IMR-90 (cell line): ENCODE measurements at regions not wholly inside any gene's neighbourhood (a gene's known extent, or its start where the extent isn't known, plus 50 kb on each side); places are given as distances from the start of the nearest gene placed in this dataset.

Source experiments
- BHLHE40 ChIP-seq: fragments of 150-350 bp; IDR thresholded peaks from 2 replicates; pipeline ENCODE4 v1.6.1; 2016; ENCODE audit warnings: mild to moderate bottlenecking, low read depth, low read length
- CTCF ChIP-seq: conservative IDR thresholded peaks from 2 replicates; pipeline ENCODE4 v1.5.1; 2012; ENCODE audit warnings: mild to moderate bottlenecking, low read depth, low read length, improper control_type of control experiment
- ELK1 ChIP-seq: fragments of 150-350 bp; IDR thresholded peaks from 2 replicates; pipeline ENCODE4 v1.6.1; 2016; ENCODE audit warnings: low read depth, mild to moderate bottlenecking, low read length, moderate library complexity, borderline replicate concordance
- FOS ChIP-seq: fragments of 150-350 bp; IDR thresholded peaks from 2 replicates; pipeline ENCODE4 v1.6.1; 2016; ENCODE audit warnings: low read depth, low read length
- MAFK ChIP-seq: IDR thresholded peaks from 2 replicates; pipeline ENCODE4 v1.6.1; 2012; ENCODE audit warnings: low read depth, low read length, improper control_type of control experiment
- MAZ ChIP-seq: IDR thresholded peaks from 2 replicates; pipeline ENCODE4 v1.6.1; 2012; ENCODE audit warnings: low read depth, mild to moderate bottlenecking, low read length, improper control_type of control experiment, moderate library complexity, borderline replicate concordance
- MXI1 ChIP-seq: IDR thresholded peaks from 2 replicates; pipeline ENCODE4 v1.6.1; 2012; ENCODE audit warnings: low read depth, mild to moderate bottlenecking, low read length, moderate library complexity, borderline replicate concordance
- NFE2L2 ChIP-seq: fragments of 150-350 bp; IDR thresholded peaks from 2 replicates; pipeline ENCODE4 v1.6.1; 2016; ENCODE audit warnings: low read depth, mild to moderate bottlenecking, low read length
- POLR2A ChIP-seq: IDR thresholded peaks from 2 replicates; pipeline ENCODE4 v1.6.1; 2012; ENCODE audit warnings: mild to moderate bottlenecking, low read depth, low read length
- USF2 ChIP-seq: fragments of 150-350 bp; IDR thresholded peaks from 2 replicates; pipeline ENCODE4 v1.6.1; 2017; ENCODE audit warnings: mild to moderate bottlenecking, antibody characterized with exemption, low read length, low read depth

- no peak for TF ChIP-seq CTCF
- no peak for TF ChIP-seq FOS
- no peak for TF ChIP-seq MAFK
- TF ChIP-seq POLR2A: no peak
- no peak for TF ChIP-seq BHLHE40
- no peak for TF ChIP-seq ELK1
- no peak for TF ChIP-seq MXI1
- TF ChIP-seq USF2: no peak
- TF ChIP-seq MAZ: no peak
- TF ChIP-seq NFE2L2: no peak
These were observed 101.7 kb upstream of the RAP2B start for GRCh38 chr3:153060346-153060745.
